ENCODE measurements at regions not wholly inside any gene's neighbourhood (a gene's known extent, or its start where the extent isn't known, plus 50 kb on each side); places are given as distances from the start of the nearest gene placed in this dataset.

DNA sequence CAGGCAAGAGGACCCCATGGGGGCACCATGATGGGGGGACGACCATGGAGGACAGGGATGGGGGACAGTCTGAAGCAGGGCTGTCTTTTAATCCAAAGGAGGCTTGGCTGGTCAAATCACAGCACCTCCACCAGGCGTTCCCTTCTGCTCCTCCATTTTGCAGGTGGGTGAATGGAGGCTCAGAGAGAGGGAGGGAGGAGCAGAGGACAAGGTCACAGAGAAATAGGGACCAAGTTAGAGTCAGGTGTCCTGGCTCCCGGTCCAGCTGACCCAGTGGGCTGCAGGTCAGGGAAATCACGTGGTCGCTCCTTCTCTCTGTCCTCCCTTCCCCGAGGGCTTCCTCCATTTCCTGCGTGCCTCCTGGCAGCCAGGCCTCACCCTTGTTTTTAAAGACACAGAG, 156.4 kb upstream of the SMIM23 start:
- in situ Hi-C loops (cut with HindIII; ENCODE audit: extremely low pct_ligation_motif_present, low pct_unique_long_range_greater_than_20kb), result no loop called here
- no peak overlapping the region for H3K4me2 ChIP-seq (ENCODE audit: low read depth, low read length)
- no peaks in the 10 kb centered on the region; a peak in 1 of 5 replicates for H3K27me3 ChIP-seq (ENCODE audit: control insufficient read depth in 1 of 2, insufficient read depth in 2 of 2, low read length in 2 of 2)
- no peak overlapping the region for H3K27ac ChIP-seq (ENCODE audit: extremely low read length, insufficient read depth, low read length)
- no peaks in the 10 kb centered on the region for H3K79me2 ChIP-seq (ENCODE audit: insufficient read depth, low read length)
- ChIA-PET POLR2A (no interaction called here), CTCF (ENCODE audit: low intra/inter-chr PET ratio, low total read pairs) (no interaction called here)
- no peak for ATAC-seq
- no peak for DNase-seq (ENCODE audit: low spot score)
- H3K4me1 ChIP-seq (ENCODE audit: insufficient read depth, low read length), result peaks cover 7% of the 10 kb centered on the region
- no TSS peak for BruUV-seq (replicated peaks)
- intact Hi-C loops (cut with micrococcal nuclease; ENCODE audit: unreplicated experiment), result no loop called here
- H3K9ac ChIP-seq (ENCODE audit: insufficient read depth, low read depth, low read length), result no peak overlapping the region
- WGBS (ENCODE audit: low lambda C conversion rate), result 27% methylated on average over 7 of the region's 7 CpGs
- FAIRE-seq, result no peak
- H3K9me3 ChIP-seq (ENCODE audit: low read length), result no peaks in the 10 kb centered on the region
- no peaks in the 10 kb centered on the region for H3K36me3 ChIP-seq (replicated peaks in 1 of 2; ENCODE audit: control insufficient read depth in 1 of 2, insufficient read depth in 2 of 2, low read length in 2 of 2)
- H4K20me1 ChIP-seq (ENCODE audit: insufficient read depth, low read length), result no peaks in the 10 kb centered on the region
- no peak overlapping the region for H2AFZ ChIP-seq (ENCODE audit: low read length)
- H3K4me3 ChIP-seq (replicated peaks in 1 of 3; ENCODE audit: insufficient read depth in 1 of 3, low read depth in 2 of 3, low read length in 3 of 3), result no peak overlapping the region
- no peak for TF ChIP-seq ZNF746 (CRISPR knock-in tag; IDR thresholded peaks at IDR 0.05)
- TF ChIP-seq ZNF318 (CRISPR knock-in tag; IDR thresholded peaks at IDR 0.05), result no peak
- TF ChIP-seq, protein P1, sequence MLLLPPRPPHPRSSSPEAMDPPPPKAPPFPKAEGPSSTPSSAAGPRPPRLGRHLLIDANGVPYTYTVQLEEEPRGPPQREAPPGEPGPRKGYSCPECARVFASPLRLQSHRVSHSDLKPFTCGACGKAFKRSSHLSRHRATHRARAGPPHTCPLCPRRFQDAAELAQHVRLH (CRISPR knock-in tag; IDR thresholded peaks at IDR 0.05; ENCODE audit: borderline replicate concordance, low read depth), result no peak
- TF ChIP-seq, protein P2, sequence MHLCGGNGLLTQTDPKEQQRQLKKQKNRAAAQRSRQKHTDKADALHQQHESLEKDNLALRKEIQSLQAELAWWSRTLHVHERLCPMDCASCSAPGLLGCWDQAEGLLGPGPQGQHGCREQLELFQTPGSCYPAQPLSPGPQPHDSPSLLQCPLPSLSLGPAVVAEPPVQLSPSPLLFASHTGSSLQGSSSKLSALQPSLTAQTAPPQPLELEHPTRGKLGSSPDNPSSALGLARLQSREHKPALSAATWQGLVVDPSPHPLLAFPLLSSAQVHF (CRISPR knock-in tag; IDR thresholded peaks at IDR 0.05), result no peak
- no peak for TF ChIP-seq JUND (CRISPR knock-in tag; IDR thresholded peaks at IDR 0.05)
- TF ChIP-seq, protein P3, sequence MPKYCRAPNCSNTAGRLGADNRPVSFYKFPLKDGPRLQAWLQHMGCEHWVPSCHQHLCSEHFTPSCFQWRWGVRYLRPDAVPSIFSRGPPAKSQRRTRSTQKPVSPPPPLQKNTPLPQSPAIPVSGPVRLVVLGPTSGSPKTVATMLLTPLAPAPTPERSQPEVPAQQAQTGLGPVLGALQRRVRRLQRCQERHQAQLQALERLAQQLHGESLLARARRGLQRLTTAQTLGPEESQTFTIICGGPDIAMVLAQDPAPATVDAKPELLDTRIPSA (CRISPR knock-in tag; IDR thresholded peaks at IDR 0.05; ENCODE audit: borderline replicate concordance), result no peak
- TF ChIP-seq CBX5 (CRISPR knock-in tag; IDR thresholded peaks at IDR 0.05; ENCODE audit: borderline replicate concordance), result no peak
- no peak for TF ChIP-seq RAD21 (CRISPR knock-in tag; IDR thresholded peaks at IDR 0.05)
- no peak for TF ChIP-seq IRF1 (CRISPR knock-in tag; IDR thresholded peaks at IDR 0.05; ENCODE audit: low read depth)
- TF ChIP-seq PHB2 (IDR thresholded peaks at IDR 0.05; ENCODE audit: partially characterized antibody), result no peak
- no peak for TF ChIP-seq SMARCE1 (IDR thresholded peaks at IDR 0.05; ENCODE audit: borderline replicate concordance)
- no peak for TF ChIP-seq LRRFIP1 (CRISPR knock-in tag; conservative IDR thresholded peaks at IDR 0.05)

Measured in HepG2 (cell line).